ENCODE measurements at regions not wholly inside any gene's neighbourhood (a gene's known extent, or its start where the extent isn't known, plus 50 kb on each side); places are given as distances from the start of the nearest gene placed in this dataset.

DNA sequence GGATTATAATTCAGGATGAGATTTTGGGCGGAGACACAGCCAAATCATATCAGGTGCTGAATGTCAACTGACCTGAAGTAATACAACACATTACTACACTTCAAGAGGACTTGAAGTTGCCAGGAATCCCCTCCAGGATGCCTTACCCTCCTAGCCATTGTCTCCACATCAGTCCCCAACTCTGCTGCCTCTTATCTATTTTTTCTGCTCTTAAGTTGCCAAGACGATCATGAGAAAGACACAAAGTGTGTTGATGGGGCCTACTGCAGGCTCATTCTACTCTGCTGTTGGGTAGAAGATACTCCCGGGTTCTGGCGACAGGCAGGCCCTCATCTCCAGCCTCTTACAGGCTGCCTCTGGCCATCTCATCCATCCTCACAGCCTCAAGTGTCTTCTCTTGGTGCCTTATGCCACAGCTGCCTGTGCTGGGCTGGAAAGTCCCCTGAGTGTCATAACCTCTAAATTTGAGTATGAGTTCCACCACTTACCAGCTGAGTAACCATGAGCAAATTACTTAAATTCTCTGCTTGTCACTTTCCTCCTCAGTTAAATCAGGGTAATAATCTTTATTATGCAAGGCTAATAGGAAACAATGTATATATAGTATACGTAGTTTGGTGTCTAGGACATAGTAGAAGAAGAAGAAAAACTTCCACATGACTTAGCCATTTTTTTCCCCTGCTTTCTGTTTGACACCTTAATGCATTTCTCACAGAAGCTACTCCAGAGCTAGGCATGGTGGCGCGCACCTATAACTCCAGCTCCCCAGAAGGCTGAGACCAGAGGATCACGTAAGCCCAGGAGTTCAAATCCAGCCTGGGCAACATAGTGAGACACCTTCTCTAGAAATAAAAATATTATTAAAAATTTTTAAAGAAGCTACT lies 73.0 kb upstream of the SNX2 start:
- Histone ChIP-seq H3K4me3 (ENCODE audit: low read length) (no peak overlapping the region), H3K4me1 (ENCODE audit: control insufficient read depth, insufficient read depth, low read length) (no peaks in the 10 kb centered on the region), H3K27ac (ENCODE audit: low read length) (no peak overlapping the region), H3K27me3 (ENCODE audit: control insufficient read depth, insufficient read depth) (no peaks in the 10 kb centered on the region), H3K9me3 (ENCODE audit: control insufficient read depth, low read length) (no peaks in the 10 kb centered on the region)
- ATAC-seq: no peak
- DNase-seq: no peak
- intact Hi-C loops (cut with DNase I): no loop called here
- WGBS: 80% methylated on average over 8 of the region's 8 CpGs

DNA sequence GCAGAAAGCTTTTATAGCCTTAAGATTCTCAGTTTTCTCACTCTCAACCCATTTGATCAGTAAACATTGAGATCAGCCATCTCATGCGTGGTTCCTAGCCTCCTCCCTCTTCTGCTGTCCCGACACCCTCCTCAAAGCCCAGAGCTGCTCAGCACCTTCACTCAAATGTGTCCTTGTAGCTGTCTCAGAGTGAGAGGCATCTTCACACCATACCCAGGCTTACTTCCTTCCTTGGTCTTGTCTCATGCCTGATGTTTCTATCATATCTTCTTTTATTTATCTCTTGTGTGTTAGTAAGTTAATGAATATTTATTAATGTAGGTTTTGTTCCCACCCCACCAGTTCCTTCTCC lies 72.4 kb upstream of the SNX2 start:
- intact Hi-C loops (cut with DNase I): no loop called here
- Histone ChIP-seq H3K27me3 (ENCODE audit: control insufficient read depth, insufficient read depth) (no peaks in the 10 kb centered on the region), H3K4me3 (ENCODE audit: low read length) (no peak overlapping the region), H3K4me1 (ENCODE audit: control insufficient read depth, insufficient read depth, low read length) (no peaks in the 10 kb centered on the region), H3K9me3 (ENCODE audit: control insufficient read depth, low read length) (no peaks in the 10 kb centered on the region), H3K27ac (ENCODE audit: low read length) (no peak overlapping the region)
- 95% methylated on average over 2 of the region's 2 CpGs for WGBS
- no peak for ATAC-seq
- no peak for DNase-seq

DNA sequence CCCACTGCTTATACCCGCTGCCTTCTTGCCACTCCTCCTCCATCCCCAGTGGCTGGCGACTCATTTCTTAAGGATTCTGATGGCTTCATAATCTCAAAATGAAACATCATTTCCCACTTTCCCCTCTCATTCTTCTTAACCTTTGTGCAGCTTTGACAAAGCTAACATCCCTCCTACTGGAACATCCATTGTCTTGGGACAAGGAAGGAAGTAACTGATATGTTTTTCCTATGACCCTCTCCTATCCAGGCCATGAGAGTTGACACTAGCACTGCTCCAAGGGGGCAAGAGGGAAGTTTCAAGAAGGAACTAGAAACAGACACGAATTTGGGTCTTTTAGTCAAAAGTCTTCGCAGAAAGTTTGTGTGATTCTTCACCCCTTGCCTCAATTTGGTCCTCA lies 71.7 kb upstream of the SNX2 start:
- intact Hi-C loops (cut with DNase I): no loop called here
- Histone ChIP-seq H3K4me1 (ENCODE audit: control insufficient read depth, insufficient read depth, low read length) (no peaks in the 10 kb centered on the region), H3K27me3 (ENCODE audit: control insufficient read depth, insufficient read depth) (no peaks in the 10 kb centered on the region), H3K4me3 (ENCODE audit: low read length) (no peak overlapping the region), H3K27ac (ENCODE audit: low read length) (no peak overlapping the region), H3K9me3 (ENCODE audit: control insufficient read depth, low read length) (no peaks in the 10 kb centered on the region)
- no peak for DNase-seq
- no peak for ATAC-seq
- 84% methylated on average over 4 of the region's 4 CpGs for whole genome bisulfite sequencing

DNA sequence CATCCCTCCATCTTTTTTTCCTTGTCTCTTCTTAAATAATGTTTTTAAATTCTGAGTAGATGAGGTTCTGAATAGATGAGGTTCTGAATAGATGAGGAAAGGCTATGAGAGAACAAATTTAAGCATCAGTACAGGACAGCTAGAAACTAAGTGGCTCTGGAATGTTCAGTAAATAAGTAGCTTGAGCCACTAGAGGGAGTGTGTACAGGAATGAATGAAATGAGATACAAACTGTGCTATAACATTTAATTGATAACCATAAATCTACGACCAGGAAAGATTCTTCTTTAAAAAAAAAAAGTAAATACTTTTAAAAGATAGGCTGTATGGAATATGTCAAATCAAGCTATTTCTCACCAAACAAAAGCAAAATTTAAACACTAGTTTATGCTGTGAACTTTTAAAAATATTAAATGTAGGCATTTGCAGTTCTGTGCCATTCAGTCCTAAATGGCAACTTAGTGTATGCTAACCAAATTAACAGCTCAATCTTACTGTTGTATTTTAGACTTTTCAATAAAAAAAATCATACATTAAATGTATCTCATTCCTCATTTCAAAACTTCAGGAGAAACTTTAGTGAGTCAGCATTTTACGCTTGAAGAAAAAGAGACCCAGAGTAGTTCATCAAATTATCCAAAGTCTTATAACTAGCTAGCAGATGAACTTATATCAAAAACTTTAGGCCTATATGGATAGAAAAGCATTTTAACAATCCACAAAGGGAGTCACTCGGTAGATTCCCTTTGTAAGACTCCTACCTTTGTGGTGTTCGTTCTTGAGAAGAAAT lies 70.4 kb upstream of the SNX2 start:
- DNase-seq (no peak), ATAC-seq (peak; percentile 57 to 67)
- intact Hi-C loops (cut with DNase I): no loop called here
- Histone ChIP-seq H3K9me3 (ENCODE audit: control insufficient read depth, low read length) (no peaks in the 10 kb centered on the region), H3K4me1 (ENCODE audit: control insufficient read depth, insufficient read depth, low read length) (no peaks in the 10 kb centered on the region), H3K4me3 (ENCODE audit: low read length) (no peak overlapping the region), H3K27me3 (ENCODE audit: control insufficient read depth, insufficient read depth) (no peaks in the 10 kb centered on the region), H3K27ac (ENCODE audit: low read length) (no peak overlapping the region)
- WGBS: 76% methylated on average over 4 of the region's 4 CpGs

DNA sequence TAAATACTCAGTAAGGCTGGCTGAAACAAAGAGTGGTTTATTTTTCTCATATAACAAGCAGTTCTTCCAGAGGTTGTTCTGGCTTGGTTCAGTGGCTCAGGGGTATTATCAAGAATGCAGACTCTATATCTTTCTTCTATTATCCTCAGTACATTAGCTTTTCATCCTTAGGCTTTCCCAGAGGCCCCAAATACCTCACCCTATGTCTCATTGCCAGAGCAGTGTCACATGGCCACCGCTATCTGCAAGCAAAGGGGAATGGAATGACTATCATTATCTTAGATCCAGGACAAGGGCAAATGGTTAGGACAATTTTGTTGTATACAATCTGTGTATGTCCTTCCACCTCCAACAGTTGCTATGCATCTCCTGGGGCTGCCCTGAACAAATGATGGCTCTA lies 69.0 kb upstream of the SNX2 start:
- no peak overlapping the region for H3K27ac ChIP-seq (ENCODE audit: low read length)
- intact Hi-C loops (cut with DNase I): no loop called here
- 68% methylated on average over 1 of the region's 1 CpG for WGBS
- no peaks in the 10 kb centered on the region for H3K9me3 ChIP-seq (ENCODE audit: control insufficient read depth, low read length)
- DNase-seq: no peak
- no peaks in the 10 kb centered on the region for H3K27me3 ChIP-seq (ENCODE audit: control insufficient read depth, insufficient read depth)
- ATAC-seq: no peak
- no peak overlapping the region for H3K4me3 ChIP-seq (ENCODE audit: low read length)
- no peaks in the 10 kb centered on the region for H3K4me1 ChIP-seq (ENCODE audit: control insufficient read depth, insufficient read depth, low read length)

DNA sequence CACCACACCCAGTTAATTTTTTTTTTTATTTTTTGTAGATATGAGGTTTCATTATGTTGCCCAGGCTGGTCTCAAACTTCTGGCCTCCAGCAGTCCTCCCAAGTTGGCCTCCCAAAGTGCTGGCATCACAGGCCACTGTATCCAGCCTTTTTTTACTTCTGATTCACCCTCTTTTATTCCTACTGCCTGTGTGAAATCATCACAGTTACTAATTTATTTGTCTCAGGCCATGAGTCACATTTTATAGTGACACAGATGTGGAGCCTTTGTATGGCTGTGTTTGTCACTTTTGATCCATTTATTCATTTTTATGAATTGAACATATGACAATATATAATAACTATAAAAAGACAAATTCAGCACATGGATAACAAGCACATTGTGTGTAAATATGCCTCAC lies 67.1 kb upstream of the SNX2 start:
- intact Hi-C loops (cut with DNase I): no loop called here
- no peak for ATAC-seq
- Histone ChIP-seq H3K27me3 (ENCODE audit: control insufficient read depth, insufficient read depth) (no peaks in the 10 kb centered on the region), H3K9me3 (ENCODE audit: control insufficient read depth, low read length) (no peaks in the 10 kb centered on the region), H3K4me1 (ENCODE audit: control insufficient read depth, insufficient read depth, low read length) (no peaks in the 10 kb centered on the region), H3K4me3 (ENCODE audit: low read length) (no peak overlapping the region), H3K27ac (ENCODE audit: low read length) (no peak overlapping the region)
- no peak for DNase-seq

DNA sequence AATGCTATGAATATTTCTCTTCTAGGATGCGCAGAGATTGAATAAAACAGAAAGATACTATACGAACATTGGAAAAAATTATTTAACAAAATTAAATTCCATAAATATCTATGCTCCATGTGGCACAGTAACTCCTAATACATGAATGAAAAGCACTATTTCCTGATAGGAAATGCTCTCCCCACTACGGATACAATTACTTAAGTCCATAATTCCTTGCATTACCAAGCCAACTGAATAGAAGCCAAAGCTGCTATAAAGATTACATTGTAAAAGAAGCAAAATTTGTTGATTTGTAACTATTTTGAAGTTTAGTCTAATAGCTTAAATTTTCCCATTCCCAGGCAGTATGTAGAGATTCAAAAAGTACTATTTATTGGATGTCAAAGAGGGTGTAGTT lies 61.8 kb upstream of the SNX2 start:
- ATAC-seq: no peak
- Histone ChIP-seq H3K4me3 (ENCODE audit: low read length) (no peak overlapping the region), H3K9me3 (ENCODE audit: control insufficient read depth, low read length) (no peaks in the 10 kb centered on the region), H3K4me1 (ENCODE audit: control insufficient read depth, insufficient read depth, low read length) (no peaks in the 10 kb centered on the region), H3K27ac (ENCODE audit: low read length) (no peak overlapping the region), H3K27me3 (ENCODE audit: control insufficient read depth, insufficient read depth) (no peaks in the 10 kb centered on the region)
- no peak for DNase-seq
- intact Hi-C loops (cut with DNase I): no loop called here
- 46% methylated on average over 3 of the region's 3 CpGs for WGBS

DNA sequence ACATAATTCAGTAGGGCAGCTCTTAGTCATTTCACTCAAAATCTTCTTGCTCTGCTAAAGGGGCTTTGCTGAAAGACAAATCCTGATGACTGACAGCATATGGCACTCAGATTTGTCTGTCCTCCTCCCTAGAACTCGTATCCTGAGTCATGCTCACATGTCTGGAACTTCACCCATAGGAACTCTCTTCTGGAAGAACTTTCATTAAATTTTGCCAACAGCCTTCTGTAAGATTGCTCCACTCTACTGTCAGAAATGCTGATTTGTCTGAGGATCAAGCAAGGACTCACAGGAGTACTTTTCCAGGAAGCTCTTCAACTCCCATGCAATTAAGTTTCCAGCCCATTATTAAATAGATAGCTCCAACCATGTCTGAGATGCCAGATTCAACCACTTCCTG lies 59.8 kb upstream of the SNX2 start:
- H3K9me3 ChIP-seq (ENCODE audit: control insufficient read depth, low read length): no peaks in the 10 kb centered on the region
- WGBS: 0% methylated on average over 1 of the region's 1 CpG
- H3K27me3 ChIP-seq (ENCODE audit: control insufficient read depth, insufficient read depth): no peaks in the 10 kb centered on the region
- DNase-seq (no peak), ATAC-seq (no peak)
- no peaks in the 10 kb centered on the region for H3K4me1 ChIP-seq (ENCODE audit: control insufficient read depth, insufficient read depth, low read length)
- intact Hi-C loops (cut with DNase I): no loop called here
- H3K27ac ChIP-seq (ENCODE audit: low read length): no peak overlapping the region
- H3K4me3 ChIP-seq (ENCODE audit: low read length): no peak overlapping the region

DNA sequence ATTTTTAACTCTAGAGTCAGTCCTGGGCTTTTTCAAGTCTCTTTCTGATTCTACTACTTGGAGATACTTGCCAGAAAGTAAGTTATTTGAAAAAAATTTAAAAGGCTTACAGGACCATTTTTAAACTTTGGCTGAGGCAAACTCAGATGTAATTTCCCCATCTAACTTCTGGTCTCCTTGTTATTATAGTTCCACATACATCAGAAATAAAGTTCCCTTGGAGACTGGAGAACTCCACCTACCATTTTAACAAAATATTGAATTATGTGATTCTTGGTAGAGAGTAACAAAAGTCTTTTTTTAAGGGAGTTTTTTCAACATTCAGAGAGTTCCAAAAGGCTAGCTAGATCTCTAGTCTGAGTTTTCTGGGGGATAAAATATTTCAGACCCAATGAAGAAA lies 56.3 kb upstream of the SNX2 start:
- no peak for ATAC-seq
- intact Hi-C loops (cut with DNase I): no loop called here

DNA sequence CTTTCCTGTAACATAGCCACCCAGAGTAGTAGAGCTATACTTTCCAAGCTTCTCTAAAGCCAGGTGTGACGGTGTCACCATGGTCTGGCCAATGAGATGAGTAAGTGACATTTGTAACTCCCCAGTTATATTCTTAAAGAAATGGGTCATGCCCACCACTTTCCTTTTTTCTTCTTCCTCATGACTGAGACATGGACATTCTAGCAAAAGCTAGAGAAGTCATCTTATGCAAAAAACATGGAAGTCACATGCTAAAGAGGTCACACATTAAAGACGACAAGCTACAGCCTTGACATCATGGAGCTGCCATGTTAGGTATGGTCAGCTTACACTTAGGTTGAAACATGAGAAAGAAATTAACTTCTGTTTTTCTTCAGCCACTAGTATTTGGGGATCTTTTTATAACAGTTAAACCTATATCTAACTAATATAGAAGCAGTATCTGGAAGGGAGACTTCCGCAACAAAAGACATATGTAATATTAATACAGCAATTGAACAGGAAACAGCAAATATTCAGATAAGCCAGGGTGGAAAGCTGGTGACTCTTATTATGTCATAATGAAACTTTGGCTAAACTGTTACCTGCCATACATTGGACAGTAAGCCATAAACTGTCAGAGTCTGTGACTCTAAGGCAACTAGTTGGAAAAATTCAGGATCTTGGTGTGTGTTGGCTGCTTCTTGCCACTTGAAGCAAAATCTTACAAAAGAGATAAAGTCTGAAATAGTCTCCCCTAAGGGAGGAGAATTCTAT lies 54.7 kb upstream of the SNX2 start:
- no peaks in the 10 kb centered on the region for H3K9me3 ChIP-seq (ENCODE audit: control insufficient read depth, low read length)
- H3K27me3 ChIP-seq (ENCODE audit: control insufficient read depth, insufficient read depth): no peaks in the 10 kb centered on the region
- H3K4me1 ChIP-seq (ENCODE audit: control insufficient read depth, insufficient read depth, low read length): no peaks in the 10 kb centered on the region
- DNase-seq (no peak), ATAC-seq (no peak)
- WGBS: 95% methylated on average over 3 of the region's 3 CpGs
- no peak overlapping the region for H3K4me3 ChIP-seq (ENCODE audit: low read length)
- intact Hi-C loops (cut with DNase I): no loop called here
- no peak overlapping the region for H3K27ac ChIP-seq (ENCODE audit: low read length)

More for the DNA sequence above, 56.3 kb upstream of the SNX2 start:
- Histone ChIP-seq H3K27me3 (ENCODE audit: control insufficient read depth, insufficient read depth) (no peaks in the 10 kb centered on the region), H3K4me3 (ENCODE audit: low read length) (no peak overlapping the region), H3K9me3 (ENCODE audit: control insufficient read depth, low read length) (no peaks in the 10 kb centered on the region), H3K4me1 (ENCODE audit: control insufficient read depth, insufficient read depth, low read length) (no peaks in the 10 kb centered on the region), H3K27ac (ENCODE audit: low read length) (no peak overlapping the region)
- DNase-seq: no peak

DNA sequence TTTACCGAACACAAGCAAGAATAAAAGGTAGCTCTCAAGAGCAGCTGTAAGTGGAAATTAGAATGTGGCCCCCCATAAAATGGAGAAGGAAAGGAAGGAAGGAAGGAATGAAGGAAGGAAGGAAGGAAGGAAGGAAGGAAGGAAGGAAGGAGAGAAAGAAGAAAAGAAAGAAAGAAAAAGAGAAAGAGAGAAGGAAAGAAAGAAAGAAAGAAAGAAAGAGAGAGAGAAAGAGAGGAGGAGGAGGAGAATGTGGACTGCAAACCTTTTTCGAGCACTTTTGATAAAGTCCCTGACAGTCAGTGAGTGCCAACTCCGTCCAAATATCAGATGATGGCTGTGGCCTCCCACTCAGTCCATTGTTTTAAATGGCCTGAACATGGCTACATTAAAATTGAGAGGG lies 53.8 kb upstream of the SNX2 start:
- Histone ChIP-seq H3K9me3 (ENCODE audit: control insufficient read depth, low read length) (no peaks in the 10 kb centered on the region), H3K4me3 (ENCODE audit: low read length) (no peak overlapping the region), H3K27me3 (ENCODE audit: control insufficient read depth, insufficient read depth) (no peaks in the 10 kb centered on the region), H3K27ac (ENCODE audit: low read length) (no peak overlapping the region), H3K4me1 (ENCODE audit: control insufficient read depth, insufficient read depth, low read length) (no peaks in the 10 kb centered on the region)
- DNase-seq: no peak
- intact Hi-C loops (cut with DNase I): no loop called here
- ATAC-seq: no peak
- 64% methylated on average over 3 of the region's 3 CpGs for WGBS

Data from right cardiac atrium (tissue), 5 donors.